Activated CD8-positive, alpha-beta T cell treated with anti-CD3 and anti-CD28 coated beads for 36 hours (primary cell): ENCODE measurements at regions not wholly inside any gene's neighbourhood (a gene's known extent, or its start where the extent isn't known, plus 50 kb on each side); places are given as distances from the start of the nearest gene placed in this dataset.

Source experiments
- ATAC-seq: fragments of 200-7000 bp; cut with Tn5 transposase; one replicate; pipeline ENCODE4 v1.10.0; 2021; ENCODE audit warnings: mild to moderate bottlenecking, moderate library complexity
- CTCF ChIA-PET: fragments of 350-600 bp; sonication (Branson Sonifier 250); formaldehyde crosslinking; loops from one replicate; lab custom pipeline; 2021; ENCODE audit warnings: antibody characterized with exemption; lab: Charles Lee
- POLR2A ChIA-PET: fragments of 350-600 bp; sonication (Branson Sonifier 250); formaldehyde crosslinking; loops from one replicate; lab custom pipeline; 2021; ENCODE audit warnings: antibody characterized with exemption; lab: Charles Lee
- DNase-seq: peaks from one replicate; pipeline ENCODE4 v3.0.0-alpha.2; 2020
- H3K27ac Mint-ChIP-seq: one replicate; pipeline ENCODE4 v1.8.0; 2021; ENCODE audit warnings: mild to moderate bottlenecking, mixed read lengths
- H3K27me3 Mint-ChIP-seq: one replicate; pipeline ENCODE4 v1.8.0; 2021; ENCODE audit warnings: mixed read lengths
- H3K36me3 Mint-ChIP-seq: one replicate; pipeline ENCODE4 v1.8.0; 2021; ENCODE audit warnings: low read depth, mixed read lengths
- H3K4me1 Mint-ChIP-seq: one replicate; pipeline ENCODE4 v1.8.0; 2021; ENCODE audit warnings: low read depth, mixed read lengths
- H3K4me3 Mint-ChIP-seq: one replicate; pipeline ENCODE4 v1.8.0; 2021; ENCODE audit warnings: mild to moderate bottlenecking, moderate library complexity, mixed read lengths
- H3K9me3 Mint-ChIP-seq: one replicate; pipeline ENCODE4 v1.8.0; 2021; ENCODE audit warnings: mixed read lengths
- CTCF ChIP-seq: fragments of 200-600 bp; IDR thresholded peaks from one replicate; pipeline ENCODE4 v1.8.0; 2022; ENCODE audit warnings: antibody characterized with exemption, mild to moderate bottlenecking
- intact Hi-C: fragments of 100-400 bp; cut with micrococcal nuclease; formaldehyde crosslinking; loops from one replicate; pipeline ENCODE4 v1.10.0; 2022

- no peaks in the 10 kb centered on the region for H3K4me1 Mint-ChIP-seq
- peaks cover 2% of the 10 kb centered on the region for H3K27me3 Mint-ChIP-seq
- TF ChIP-seq CTCF = no peak
- ChIA-PET POLR2A (no interaction called here), CTCF (no interaction called here)
- ATAC-seq = no peak
- no peak overlapping the region for H3K27ac Mint-ChIP-seq
- H3K9me3 Mint-ChIP-seq = no peaks in the 10 kb centered on the region
- H3K36me3 Mint-ChIP-seq = no peaks in the 10 kb centered on the region
- DNase-seq = no peak
- H3K4me3 Mint-ChIP-seq = no peak overlapping the region
- intact Hi-C loops = no loop called here
These were observed 467.3 kb downstream of the ENC1 start for GRCh38 chr5:74173241-74173640.

- no peak for TF ChIP-seq CTCF
- DNase-seq = no peak
- CTCF ChIA-PET = no interaction called here
- H3K36me3 Mint-ChIP-seq = no peaks in the 10 kb centered on the region
- intact Hi-C loops = no loop called here
- H3K4me1 Mint-ChIP-seq = no peaks in the 10 kb centered on the region
- no peak for ATAC-seq
- no peak overlapping the region for H3K4me3 Mint-ChIP-seq
- H3K27ac Mint-ChIP-seq = no peak overlapping the region
- peaks cover 3% of the 10 kb centered on the region for H3K27me3 Mint-ChIP-seq
- POLR2A ChIA-PET = no interaction called here
- H3K9me3 Mint-ChIP-seq = no peaks in the 10 kb centered on the region
These were observed 470.8 kb downstream of the ENC1 start for GRCh38 chr5:74169701-74170100.

GRCh38 chr5:74167930-74168315 lies 472.6 kb downstream of the ENC1 start:
- DNase-seq = no peak
- no peak overlapping the region for H3K27ac Mint-ChIP-seq
- no peak for ATAC-seq
- intact Hi-C loops = no loop called here
- no peaks in the 10 kb centered on the region for H3K4me1 Mint-ChIP-seq
- H3K36me3 Mint-ChIP-seq = no peaks in the 10 kb centered on the region
- ChIA-PET CTCF (no interaction called here), POLR2A (no interaction called here)
- H3K27me3 Mint-ChIP-seq = peaks cover 3% of the 10 kb centered on the region
- no peak overlapping the region for H3K4me3 Mint-ChIP-seq
- H3K9me3 Mint-ChIP-seq = no peaks in the 10 kb centered on the region
- TF ChIP-seq CTCF = no peak

- H3K27me3 Mint-ChIP-seq = peaks cover 3% of the 10 kb centered on the region
- DNase-seq (no peak), ATAC-seq (no peak)
- no peaks in the 10 kb centered on the region for H3K9me3 Mint-ChIP-seq
- no peak overlapping the region for H3K4me3 Mint-ChIP-seq
- no peaks in the 10 kb centered on the region for H3K4me1 Mint-ChIP-seq
- H3K27ac Mint-ChIP-seq = no peak overlapping the region
- POLR2A ChIA-PET = no interaction called here
- H3K36me3 Mint-ChIP-seq = no peaks in the 10 kb centered on the region
- TF ChIP-seq CTCF = no peak
- CTCF ChIA-PET = no interaction called here
- intact Hi-C loops = no loop called here
These were observed 473.2 kb downstream of the ENC1 start for GRCh38 chr5:74167206-74167929.

- Mint-ChIP-seq H3K27me3 (peaks cover 3% of the 10 kb centered on the region), H3K4me3 (no peak overlapping the region), H3K27ac (no peak overlapping the region), H3K36me3 (no peaks in the 10 kb centered on the region), H3K9me3 (no peaks in the 10 kb centered on the region), H3K4me1 (no peaks in the 10 kb centered on the region)
- TF ChIP-seq CTCF = no peak
- POLR2A ChIA-PET = interaction anchor here (0.6 kb wide), 1 partner anchor 138 kb away, joined by 3 read pairs; no protein-coding TSS in a partner anchor
- intact Hi-C loops = no loop called here
- CTCF ChIA-PET = no interaction called here
- ATAC-seq (no peak), DNase-seq (no peak)
These were observed 474.5 kb downstream of the ENC1 start for GRCh38 chr5:74166064-74166463.
